ENCODE measurements at regions not wholly inside any gene's neighbourhood (a gene's known extent, or its start where the extent isn't known, plus 50 kb on each side); places are given as distances from the start of the nearest gene placed in this dataset.
"Not testable (repeated sequence)": the region's sequence is repeated elsewhere in the genome, so short reads cannot be mapped to it uniquely, and the experiment has no call there.

- Histone ChIP-seq H3K4me3 (ENCODE audit: low read length) (no peak overlapping the region), H3K9ac (ENCODE audit: extremely low read depth, low read length, poor library complexity, severe bottlenecking) (no peak overlapping the region), H3K27me3 (ENCODE audit: control insufficient read depth, insufficient read depth, low read length, poor library complexity, severe bottlenecking) (no peaks in the 10 kb centered on the region), H3K4me1 (ENCODE audit: control insufficient read depth, insufficient read depth, low read length) (no peaks in the 10 kb centered on the region), H3K27ac (ENCODE audit: low read depth, low read length) (no peak overlapping the region), H3K36me3 (ENCODE audit: control insufficient read depth, insufficient read depth, low read length) (no peaks in the 10 kb centered on the region), H3K9me3 (ENCODE audit: control insufficient read depth, low read length) (no peaks in the 10 kb centered on the region)
- Mint-ChIP-seq H3K4me3 (no peak overlapping the region), H3K9me3 (no peaks in the 10 kb centered on the region), H3K27me3 (ENCODE audit: insufficient read depth) (no peaks in the 10 kb centered on the region), H3K36me3 (ENCODE audit: low read depth) (no peaks in the 10 kb centered on the region), H3K4me1 (no peaks in the 10 kb centered on the region), H3K27ac (no peak overlapping the region)
- no peak for DNase-seq
- 100% methylated on average over 1 of the region's 1 CpG; no CpG with 5 or more reads in 1 of the 2 experiments for WGBS, 2 experiments (ENCODE audit: insufficient coverage in 1 of 2, insufficient read length in 1 of 2)
- no peak for TF ChIP-seq CTCF (conservative IDR thresholded peaks at IDR 0.05)
Observed at GRCh38 chr10:65041307-65041706, 1520.1 kb downstream of the REEP3 start.

GRCh38 chr10:65042496-65042895, 1521.3 kb downstream of the REEP3 start:
- Histone ChIP-seq H3K9ac (ENCODE audit: extremely low read depth, low read length, poor library complexity, severe bottlenecking) (no peak overlapping the region), H3K4me1 (ENCODE audit: control insufficient read depth, insufficient read depth, low read length) (no peaks in the 10 kb centered on the region), H3K9me3 (ENCODE audit: control insufficient read depth, low read length) (no peaks in the 10 kb centered on the region), H3K36me3 (ENCODE audit: control insufficient read depth, insufficient read depth, low read length) (no peaks in the 10 kb centered on the region), H3K27me3 (ENCODE audit: control insufficient read depth, insufficient read depth, low read length, poor library complexity, severe bottlenecking) (no peaks in the 10 kb centered on the region), H3K27ac (ENCODE audit: low read depth, low read length) (no peak overlapping the region), H3K4me3 (ENCODE audit: low read length) (no peak overlapping the region)
- TF ChIP-seq CTCF (conservative IDR thresholded peaks at IDR 0.05) = no peak
- no peaks in the 10 kb centered on the region for H3K9me3 Mint-ChIP-seq
- H3K36me3 Mint-ChIP-seq (ENCODE audit: low read depth) = no peaks in the 10 kb centered on the region
- no peak for DNase-seq
- no peaks in the 10 kb centered on the region for H3K27me3 Mint-ChIP-seq (ENCODE audit: insufficient read depth)
- H3K27ac Mint-ChIP-seq = no peak overlapping the region
- H3K4me3 Mint-ChIP-seq = no peak overlapping the region
- H3K4me1 Mint-ChIP-seq = no peaks in the 10 kb centered on the region

GRCh38 chr10:65046831-65047230, 1525.6 kb downstream of the REEP3 start:
- Mint-ChIP-seq H3K27ac (no peak overlapping the region), H3K36me3 (ENCODE audit: low read depth) (peaks cover 2% of the 10 kb centered on the region), H3K4me3 (no peak overlapping the region), H3K27me3 (ENCODE audit: insufficient read depth) (no peaks in the 10 kb centered on the region), H3K9me3 (peaks cover 9% of the 10 kb centered on the region), H3K4me1 (no peaks in the 10 kb centered on the region)
- DNase-seq = no peak
- Histone ChIP-seq H3K9me3 (ENCODE audit: control insufficient read depth, low read length) (no peaks in the 10 kb centered on the region), H3K4me3 (ENCODE audit: low read length) (no peak overlapping the region), H3K9ac (ENCODE audit: extremely low read depth, low read length, poor library complexity, severe bottlenecking) (no peak overlapping the region), H3K4me1 (ENCODE audit: control insufficient read depth, insufficient read depth, low read length) (no peaks in the 10 kb centered on the region), H3K27me3 (ENCODE audit: control insufficient read depth, insufficient read depth, low read length, poor library complexity, severe bottlenecking) (no peaks in the 10 kb centered on the region), H3K27ac (ENCODE audit: low read depth, low read length) (no peak overlapping the region), H3K36me3 (ENCODE audit: control insufficient read depth, insufficient read depth, low read length) (no peaks in the 10 kb centered on the region)
- 83 to 89% methylated on average over 1 of the region's 1 CpG for WGBS, 2 experiments (ENCODE audit: insufficient coverage in 1 of 2, insufficient read length in 1 of 2)
- no peak for TF ChIP-seq CTCF (conservative IDR thresholded peaks at IDR 0.05)

- not testable (repeated sequence) for H3K4me1 ChIP-seq (ENCODE audit: control insufficient read depth, insufficient read depth, low read length); H3K4me1 Mint-ChIP-seq; DNase-seq; H3K9me3 ChIP-seq (ENCODE audit: control insufficient read depth, low read length); H3K36me3 ChIP-seq (ENCODE audit: control insufficient read depth, insufficient read depth, low read length); H3K4me3 ChIP-seq (ENCODE audit: low read length); H3K27me3 Mint-ChIP-seq (ENCODE audit: insufficient read depth); H3K9ac ChIP-seq (ENCODE audit: extremely low read depth, low read length, poor library complexity, severe bottlenecking); H3K4me3 Mint-ChIP-seq; H3K27me3 ChIP-seq (ENCODE audit: control insufficient read depth, insufficient read depth, low read length, poor library complexity, severe bottlenecking); H3K36me3 Mint-ChIP-seq (ENCODE audit: low read depth); H3K27ac ChIP-seq (ENCODE audit: low read depth, low read length); H3K27ac Mint-ChIP-seq
- 88 to 91% methylated on average over 2 to 18 of the region's 22 CpGs for WGBS, 2 experiments (ENCODE audit: insufficient coverage in 1 of 2, insufficient read length in 1 of 2)
- H3K9me3 Mint-ChIP-seq = peaks cover 27% of the 10 kb centered on the region
Observed at GRCh38 chr10:65052111-65052510, 1530.9 kb downstream of the REEP3 start.

- H3K36me3 Mint-ChIP-seq (ENCODE audit: low read depth); DNase-seq; H3K9me3 ChIP-seq (ENCODE audit: control insufficient read depth, low read length); H3K27me3 Mint-ChIP-seq (ENCODE audit: insufficient read depth); H3K9ac ChIP-seq (ENCODE audit: extremely low read depth, low read length, poor library complexity, severe bottlenecking); H3K4me3 Mint-ChIP-seq; H3K27ac Mint-ChIP-seq; H3K36me3 ChIP-seq (ENCODE audit: control insufficient read depth, insufficient read depth, low read length); H3K4me1 ChIP-seq (ENCODE audit: control insufficient read depth, insufficient read depth, low read length); H3K27ac ChIP-seq (ENCODE audit: low read depth, low read length); H3K4me3 ChIP-seq (ENCODE audit: low read length); H3K27me3 ChIP-seq (ENCODE audit: control insufficient read depth, insufficient read depth, low read length, poor library complexity, severe bottlenecking); H3K4me1 Mint-ChIP-seq: not testable (repeated sequence)
- 98 to 100% methylated on average over 11 to 15 of the region's 18 CpGs for WGBS, 2 experiments (ENCODE audit: insufficient coverage in 1 of 2, insufficient read length in 1 of 2)
- H3K9me3 Mint-ChIP-seq = peaks cover 27% of the 10 kb centered on the region
Observed at GRCh38 chr10:65053397-65053796, 1532.2 kb downstream of the REEP3 start.
